ENCODE measurements at regions not wholly inside any gene's neighbourhood (a gene's known extent, or its start where the extent isn't known, plus 50 kb on each side); places are given as distances from the start of the nearest gene placed in this dataset.

GRCh38 chr9:86860006-86860405 lies 87.3 kb downstream of the GAS1 start:
- Histone ChIP-seq H3F3A (ENCODE audit: insufficient read depth) (no peaks in the 10 kb centered on the region), H3K9ac (ENCODE audit: low read length) (no peak overlapping the region), H4K20me1 (ENCODE audit: low read depth, low read length) (no peaks in the 10 kb centered on the region), H3K27me3 (ENCODE audit: low read length) (no peaks in the 10 kb centered on the region), H2AFZ (ENCODE audit: low read depth, low read length, severe bottlenecking) (no peak overlapping the region), H3K36me3 (ENCODE audit: low read length) (no peaks in the 10 kb centered on the region), H3K79me2 (ENCODE audit: insufficient read depth, low read length) (no peaks in the 10 kb centered on the region), H3K4me2 (ENCODE audit: low read depth, low read length, poor library complexity, severe bottlenecking) (no peak overlapping the region), H3K27ac (ENCODE audit: low read depth, low read length) (no peak overlapping the region), H3K9me3 (ENCODE audit: insufficient read depth, low read length) (no peaks in the 10 kb centered on the region), H3K4me3 (ENCODE audit: insufficient read depth, low read length, poor library complexity, severe bottlenecking) (no peak overlapping the region), H3K9me2 (replicated peaks; ENCODE audit: insufficient read depth, low read length) (no peaks in the 10 kb centered on the region)
- TF ChIP-seq CTCF (IDR thresholded peaks at IDR 0.05; ENCODE audit: insufficient read depth, low read length, poor library complexity, severe bottlenecking) (no peak), EZH2phosphoT487 (conservative IDR thresholded peaks at IDR 0.05; ENCODE audit: low read length) (no peak)

DNA sequence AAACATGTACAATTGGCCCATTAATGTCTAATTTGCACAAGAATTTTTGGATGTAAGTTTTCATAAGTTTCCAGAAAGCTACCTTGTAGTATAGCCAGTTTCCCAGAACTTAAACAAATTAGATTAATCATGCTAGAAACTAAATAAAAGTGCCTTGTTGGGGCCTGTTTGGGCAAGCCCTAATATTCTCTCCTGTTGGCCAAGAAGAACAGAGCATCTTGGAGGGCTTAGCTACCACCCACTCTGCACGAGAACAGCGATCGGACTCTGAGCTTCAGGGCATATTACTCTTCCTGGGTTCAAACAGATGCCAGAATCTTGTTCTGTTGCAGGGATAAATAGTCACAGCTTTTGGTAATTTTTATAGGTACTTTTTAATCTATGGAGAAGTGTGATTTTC lies 88.2 kb downstream of the GAS1 start:
- H3K27ac ChIP-seq (ENCODE audit: low read depth, low read length): no peak overlapping the region
- no peaks in the 10 kb centered on the region for H4K20me1 ChIP-seq (ENCODE audit: low read depth, low read length)
- no peaks in the 10 kb centered on the region for H3F3A ChIP-seq (ENCODE audit: insufficient read depth)
- no peak overlapping the region for H3K4me3 ChIP-seq (ENCODE audit: insufficient read depth, low read length, poor library complexity, severe bottlenecking)
- no peak overlapping the region for H3K4me2 ChIP-seq (ENCODE audit: low read depth, low read length, poor library complexity, severe bottlenecking)
- no peaks in the 10 kb centered on the region for H3K9me2 ChIP-seq (replicated peaks; ENCODE audit: insufficient read depth, low read length)
- no peaks in the 10 kb centered on the region for H3K36me3 ChIP-seq (ENCODE audit: low read length)
- TF ChIP-seq CTCF (IDR thresholded peaks at IDR 0.05; ENCODE audit: insufficient read depth, low read length, poor library complexity, severe bottlenecking) (no peak), EZH2phosphoT487 (conservative IDR thresholded peaks at IDR 0.05; ENCODE audit: low read length) (no peak)
- H3K9ac ChIP-seq (ENCODE audit: low read length): no peak overlapping the region
- no peak overlapping the region for H2AFZ ChIP-seq (ENCODE audit: low read depth, low read length, severe bottlenecking)
- no peaks in the 10 kb centered on the region for H3K9me3 ChIP-seq (ENCODE audit: insufficient read depth, low read length)
- no peaks in the 10 kb centered on the region for H3K79me2 ChIP-seq (ENCODE audit: insufficient read depth, low read length)
- H3K27me3 ChIP-seq (ENCODE audit: low read length): no peaks in the 10 kb centered on the region

- no peak overlapping the region for H2AFZ ChIP-seq (ENCODE audit: low read depth, low read length, severe bottlenecking)
- no peaks in the 10 kb centered on the region for H3K9me2 ChIP-seq (replicated peaks; ENCODE audit: insufficient read depth, low read length)
- no peaks in the 10 kb centered on the region for H4K20me1 ChIP-seq (ENCODE audit: low read depth, low read length)
- no peaks in the 10 kb centered on the region for H3K36me3 ChIP-seq (ENCODE audit: low read length)
- H3K27me3 ChIP-seq (ENCODE audit: low read length): no peaks in the 10 kb centered on the region
- H3K27ac ChIP-seq (ENCODE audit: low read depth, low read length): no peak overlapping the region
- TF ChIP-seq CTCF (IDR thresholded peaks at IDR 0.05; ENCODE audit: insufficient read depth, low read length, poor library complexity, severe bottlenecking): no peak
- TF ChIP-seq EZH2phosphoT487 (conservative IDR thresholded peaks at IDR 0.05; ENCODE audit: low read length): no peak
- H3K9ac ChIP-seq (ENCODE audit: low read length): no peak overlapping the region
- H3F3A ChIP-seq (ENCODE audit: insufficient read depth): no peaks in the 10 kb centered on the region
- no peak overlapping the region for H3K4me3 ChIP-seq (ENCODE audit: insufficient read depth, low read length, poor library complexity, severe bottlenecking)
- H3K79me2 ChIP-seq (ENCODE audit: insufficient read depth, low read length): no peaks in the 10 kb centered on the region
- H3K4me2 ChIP-seq (ENCODE audit: low read depth, low read length, poor library complexity, severe bottlenecking): no peak overlapping the region
- no peaks in the 10 kb centered on the region for H3K9me3 ChIP-seq (ENCODE audit: insufficient read depth, low read length)
Measured at GRCh38 chr9:86858009-86858408, 89.3 kb downstream of the GAS1 start.

DNA sequence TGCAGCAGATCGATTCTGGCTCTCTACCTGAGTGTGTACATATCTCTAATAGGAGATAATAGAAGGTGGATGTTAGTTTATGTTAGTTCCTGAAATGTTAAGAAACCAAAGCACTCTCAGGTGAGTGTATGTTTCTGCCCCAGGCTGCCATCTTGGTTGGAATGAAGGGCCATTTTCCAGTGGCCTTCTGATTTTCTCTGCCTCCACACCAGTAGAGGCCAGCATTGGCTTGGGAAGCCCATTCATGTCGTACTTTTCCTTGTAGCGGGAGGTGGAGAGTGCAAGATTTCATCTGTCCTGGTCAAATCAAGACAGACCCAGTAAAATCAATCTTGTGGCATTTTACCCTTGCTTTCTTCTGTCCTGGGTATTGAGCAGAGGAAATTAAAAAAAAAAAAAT lies 91.0 kb downstream of the GAS1 start:
- Histone ChIP-seq H3K9ac (ENCODE audit: low read length) (no peak overlapping the region), H3K79me2 (ENCODE audit: insufficient read depth, low read length) (no peaks in the 10 kb centered on the region), H3K9me2 (replicated peaks; ENCODE audit: insufficient read depth, low read length) (no peaks in the 10 kb centered on the region), H3K4me2 (ENCODE audit: low read depth, low read length, poor library complexity, severe bottlenecking) (no peak overlapping the region), H3F3A (ENCODE audit: insufficient read depth) (no peaks in the 10 kb centered on the region), H3K27ac (ENCODE audit: low read depth, low read length) (no peak overlapping the region), H3K36me3 (ENCODE audit: low read length) (no peaks in the 10 kb centered on the region), H3K4me3 (ENCODE audit: insufficient read depth, low read length, poor library complexity, severe bottlenecking) (no peak overlapping the region), H2AFZ (ENCODE audit: low read depth, low read length, severe bottlenecking) (no peak overlapping the region), H4K20me1 (ENCODE audit: low read depth, low read length) (no peaks in the 10 kb centered on the region), H3K9me3 (ENCODE audit: insufficient read depth, low read length) (no peaks in the 10 kb centered on the region), H3K27me3 (ENCODE audit: low read length) (no peaks in the 10 kb centered on the region)
- TF ChIP-seq EZH2phosphoT487 (conservative IDR thresholded peaks at IDR 0.05; ENCODE audit: low read length) (no peak), CTCF (IDR thresholded peaks at IDR 0.05; ENCODE audit: insufficient read depth, low read length, poor library complexity, severe bottlenecking) (no peak)
